Mesenchymal stem cell (in vitro differentiated cells and primary cell): ENCODE measurements at regions not wholly inside any gene's neighbourhood (a gene's known extent, or its start where the extent isn't known, plus 50 kb on each side); places are given as distances from the start of the nearest gene placed in this dataset.

Experiments used
- DNase-seq: peaks from one replicate; pipeline ENCODE4 v3.0.0-alpha.2; 2013
- H2AFZ ChIP-seq: one replicate; pipeline ENCODE4 v1.6.1; 2013; ENCODE audit warnings: low read depth, mild to moderate bottlenecking, control low read depth, inconsistent platforms, low read length, moderate library complexity
- H2AK5ac ChIP-seq: 2 replicates; pipeline ENCODE4 v1.6.1; 2013; ENCODE audit warnings: low read length, moderate library complexity, mild to moderate bottlenecking, inconsistent platforms; ENCODE audit not compliant: severe bottlenecking
- H2BK120ac ChIP-seq: one replicate; pipeline ENCODE4 v1.6.1; 2013; ENCODE audit warnings: low read depth, mild to moderate bottlenecking, inconsistent platforms, low read length, moderate library complexity
- H2BK12ac ChIP-seq, 2 experiments: one replicate each; pipeline ENCODE4 v1.6.1; 2013; ENCODE audit warnings: inconsistent platforms in 2 of 2, low read length in 2 of 2, mild to moderate bottlenecking in 2 of 2, moderate library complexity in 2 of 2, control low read depth in 1 of 2
- H2BK15ac ChIP-seq: one replicate; pipeline ENCODE4 v1.6.1; 2013; ENCODE audit warnings: mild to moderate bottlenecking, low read depth, inconsistent platforms; ENCODE audit not compliant: poor library complexity, severe bottlenecking
- H2BK5ac ChIP-seq: 2 replicates; pipeline ENCODE4 v1.6.1; 2013; ENCODE audit warnings: low read depth, mild to moderate bottlenecking, low read length, control low read depth, inconsistent platforms; ENCODE audit not compliant: poor library complexity, severe bottlenecking
- H3K14ac ChIP-seq, 2 experiments: one replicate each; pipeline ENCODE4 v1.6.1; 2013; ENCODE audit warnings: inconsistent platforms in 2 of 2, low read length in 2 of 2, control low read depth in 1 of 2, mild to moderate bottlenecking in 1 of 2, moderate library complexity in 1 of 2
- H3K18ac ChIP-seq, 2 experiments: one replicate each; pipeline ENCODE4 v1.6.1; 2013; ENCODE audit warnings: inconsistent platforms in 2 of 2, low read length in 2 of 2, control low read depth in 1 of 2, low read depth in 1 of 2, mild to moderate bottlenecking in 1 of 2
- H3K23ac ChIP-seq, 2 experiments: one replicate each; pipeline ENCODE4 v1.6.1; 2013; ENCODE audit warnings: inconsistent platforms in 2 of 2, low read length in 2 of 2, mild to moderate bottlenecking in 2 of 2, moderate library complexity in 2 of 2, control low read depth in 1 of 2
- H3K27ac ChIP-seq: 2 replicates; pipeline ENCODE4 v1.5.1; 2013; ENCODE audit warnings: mild to moderate bottlenecking, moderate library complexity, low read length, control low read depth, inconsistent platforms; ENCODE audit not compliant: poor library complexity, severe bottlenecking
- H3K27me3 ChIP-seq, 2 experiments: 2 replicates each; pipeline versions ENCODE4 v1.6.1 to v1.7.0; 2013; ENCODE audit warnings: low read length in 2 of 2, mild to moderate bottlenecking in 2 of 2, moderate library complexity in 2 of 2, control low read depth in 1 of 2, inconsistent platforms in 1 of 2; ENCODE audit not compliant: control insufficient read depth in 1 of 2, insufficient read depth in 1 of 2
- H3K36me3 ChIP-seq, 2 experiments: 2 replicates each; pipeline versions ENCODE4 v1.6.1 to v1.7.0; 2013; ENCODE audit warnings: low read length in 2 of 2, control low read depth in 1 of 2, inconsistent platforms in 1 of 2, low read depth in 1 of 2, mild to moderate bottlenecking in 1 of 2; ENCODE audit not compliant: insufficient read depth in 2 of 2, control insufficient read depth in 1 of 2
- H3K4ac ChIP-seq, 2 experiments: one replicate each; pipeline ENCODE4 v1.6.1; 2013; ENCODE audit warnings: inconsistent platforms in 2 of 2, low read length in 2 of 2, mild to moderate bottlenecking in 2 of 2, moderate library complexity in 2 of 2, control low read depth in 1 of 2, low read depth in 1 of 2
- H3K4me1 ChIP-seq: 2 replicates; pipeline ENCODE4 v1.6.1; 2013; ENCODE audit warnings: low read depth, low read length, control low read depth; ENCODE audit not compliant: control insufficient read depth, insufficient read depth
- H3K4me2 ChIP-seq: 2 replicates; pipeline ENCODE4 v1.6.1; 2013; ENCODE audit warnings: low read length, mild to moderate bottlenecking, inconsistent platforms; ENCODE audit not compliant: poor library complexity, severe bottlenecking
- H3K4me3 ChIP-seq, 2 experiments: 2 replicates each; pipeline versions ENCODE4 v1.5.1 to v1.7.0; 2013; ENCODE audit warnings: low read length in 2 of 2, mild to moderate bottlenecking in 2 of 2, control low read depth in 1 of 2, low read depth in 1 of 2; ENCODE audit not compliant: insufficient read depth in 1 of 2
- H3K79me1 ChIP-seq: replicated peaks from 2 replicates; pipeline ENCODE4 v1.6.1; 2013; ENCODE audit warnings: mild to moderate bottlenecking, control low read depth, low read length, inconsistent platforms; ENCODE audit not compliant: poor library complexity, severe bottlenecking
- H3K9ac ChIP-seq: 2 replicates; pipeline ENCODE4 v1.7.0; 2013; ENCODE audit warnings: mild to moderate bottlenecking, low read length, moderate library complexity
- H3K9me3 ChIP-seq: 2 replicates; pipeline ENCODE4 v1.7.0; 2013; ENCODE audit warnings: mild to moderate bottlenecking, low read length; ENCODE audit not compliant: control insufficient read depth
- H4K8ac ChIP-seq: one replicate; pipeline ENCODE4 v1.6.1; 2013; ENCODE audit warnings: inconsistent platforms, mild to moderate bottlenecking, low read length, moderate library complexity
- H4K91ac ChIP-seq: one replicate; pipeline ENCODE4 v1.6.1; 2013; ENCODE audit warnings: mild to moderate bottlenecking, low read length, inconsistent platforms
- WGBS: methylation state at CpG from one replicate; pipeline ENCODE4 v1.1.7; 2013; ENCODE audit warnings: mixed read lengths; 5-methylcytosine and 5-hydroxymethylcytosine counted together

GRCh38 chr10:107740962-107741690 lies 576.6 kb upstream of the SORCS1 start:
- Histone ChIP-seq H3K4me1 (no peaks in the 10 kb centered on the region), H2BK12ac (no peak overlapping the region), H2AK5ac (no peak overlapping the region), H2BK5ac (no peak overlapping the region), H3K27me3 (no peaks in the 10 kb centered on the region), H3K36me3 (no peaks in the 10 kb centered on the region), H3K23ac (no peak overlapping the region), H2BK120ac (no peak overlapping the region), H3K4ac (no peak overlapping the region), H3K9me3 (no peaks in the 10 kb centered on the region), H3K9ac (peak overlapping the region; percentile 65), H3K18ac (no peak overlapping the region), H4K91ac (no peak overlapping the region), H4K8ac (no peak overlapping the region), H3K27ac (no peak overlapping the region), H3K14ac (no peak overlapping the region), H3K79me1 (no peaks in the 10 kb centered on the region), H3K4me3 (peak overlapping the region in 1 of 2 experiments; percentile 46), H2BK15ac (no peak overlapping the region), H2AFZ (no peak overlapping the region), H3K4me2 (no peak overlapping the region)
- WGBS = 81% methylated on average over 2 of the region's 4 CpGs
- DNase-seq = peak; percentile 32

DNA sequence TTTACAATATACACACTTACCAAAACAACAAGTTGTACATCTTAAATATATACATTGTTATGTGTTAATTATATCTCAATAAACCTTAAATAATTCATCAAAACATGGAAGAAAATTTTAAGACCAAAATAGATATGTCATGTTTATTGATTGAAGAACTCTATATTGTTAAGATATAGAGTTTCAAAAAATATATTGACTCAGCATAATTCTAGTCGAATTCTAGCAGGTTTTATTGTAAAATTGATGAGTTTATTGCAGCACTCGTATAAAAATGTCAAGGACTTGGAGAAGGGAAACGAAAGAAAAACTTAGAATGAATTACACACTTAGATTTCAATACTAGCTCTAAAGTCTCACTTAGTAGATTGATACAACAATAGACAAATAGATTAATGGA lies 575.4 kb upstream of the SORCS1 start:
- Histone ChIP-seq H3K23ac (no peak overlapping the region), H3K4me1 (no peaks in the 10 kb centered on the region), H2BK15ac (no peak overlapping the region), H3K4me2 (no peak overlapping the region), H4K8ac (no peak overlapping the region), H3K27me3 (no peaks in the 10 kb centered on the region), H3K36me3 (no peaks in the 10 kb centered on the region), H3K4me3 (no peak overlapping the region), H2AK5ac (no peak overlapping the region), H2BK12ac (no peak overlapping the region), H3K27ac (no peak overlapping the region), H2BK5ac (no peak overlapping the region), H3K4ac (no peak overlapping the region), H3K18ac (no peak overlapping the region), H2AFZ (no peak overlapping the region), H2BK120ac (no peak overlapping the region), H3K79me1 (no peaks in the 10 kb centered on the region), H3K9me3 (peaks cover 10% of the 10 kb centered on the region), H3K9ac (no peak overlapping the region), H3K14ac (no peak overlapping the region), H4K91ac (no peak overlapping the region)
- DNase-seq = no peak
- WGBS = no CpG with 5 or more reads among the region's 3 CpGs

GRCh38 chr10:107733328-107734130 lies 569.0 kb upstream of the SORCS1 start:
- no peak overlapping the region for H3K23ac ChIP-seq
- H3K18ac ChIP-seq = no peak overlapping the region
- H3K4me2 ChIP-seq = no peak overlapping the region
- H3K4ac ChIP-seq = no peak overlapping the region
- H2BK5ac ChIP-seq = no peak overlapping the region
- WGBS = 82% methylated on average over 1 of the region's 2 CpGs
- H2BK15ac ChIP-seq = no peak overlapping the region
- H3K9ac ChIP-seq = peak overlapping the region; percentile 22
- no peaks in the 10 kb centered on the region for H3K36me3 ChIP-seq
- peak overlapping the region in 1 of 2 experiments; percentile 9 for H3K4me3 ChIP-seq
- no peaks in the 10 kb centered on the region for H3K4me1 ChIP-seq
- no peak for DNase-seq
- H2AK5ac ChIP-seq = no peak overlapping the region
- no peak overlapping the region for H3K27ac ChIP-seq
- H3K79me1 ChIP-seq = no peaks in the 10 kb centered on the region
- no peak overlapping the region for H2BK120ac ChIP-seq
- H3K27me3 ChIP-seq = no peaks in the 10 kb centered on the region
- H3K14ac ChIP-seq = no peak overlapping the region
- no peak overlapping the region for H2BK12ac ChIP-seq
- no peak overlapping the region for H2AFZ ChIP-seq
- no peak overlapping the region for H4K91ac ChIP-seq
- peaks cover 20% of the 10 kb centered on the region for H3K9me3 ChIP-seq
- no peak overlapping the region for H4K8ac ChIP-seq

DNA sequence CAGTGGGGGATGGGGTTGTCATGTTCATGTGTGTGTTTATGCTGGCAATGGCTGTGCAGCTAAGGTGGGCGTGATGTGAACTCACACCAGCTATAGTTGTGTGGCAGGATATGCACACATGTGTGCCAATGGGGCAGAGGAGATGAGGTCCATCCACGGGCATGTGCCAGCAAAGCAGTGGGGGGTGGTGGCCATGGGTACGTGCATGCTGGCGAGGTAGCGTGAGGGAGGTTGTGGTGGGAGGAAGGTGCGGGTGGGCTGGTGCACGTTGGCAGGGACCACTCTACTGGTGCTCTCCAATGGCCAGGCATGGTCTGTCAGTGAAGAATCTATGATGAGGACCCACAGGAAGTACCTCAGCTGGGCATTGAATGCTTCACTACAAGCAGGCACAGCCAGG lies 567.5 kb upstream of the SORCS1 start:
- no peak overlapping the region for H3K4me3 ChIP-seq
- H2BK12ac ChIP-seq = no peak overlapping the region
- H2AFZ ChIP-seq = no peak overlapping the region

More for the DNA sequence above, 567.5 kb upstream of the SORCS1 start:
- 79% methylated on average over 7 of the region's 7 CpGs for WGBS
- Histone ChIP-seq H2BK5ac (no peak overlapping the region), H3K27me3 (no peaks in the 10 kb centered on the region), H3K9me3 (peaks cover 20% of the 10 kb centered on the region), H3K4me2 (no peak overlapping the region), H3K9ac (no peak overlapping the region), H3K23ac (no peak overlapping the region), H3K18ac (no peak overlapping the region), H3K4me1 (no peaks in the 10 kb centered on the region), H3K79me1 (no peaks in the 10 kb centered on the region), H4K91ac (no peak overlapping the region), H3K4ac (no peak overlapping the region), H4K8ac (no peak overlapping the region), H2AK5ac (no peak overlapping the region), H3K14ac (no peak overlapping the region), H2BK120ac (no peak overlapping the region), H3K27ac (no peak overlapping the region), H2BK15ac (no peak overlapping the region), H3K36me3 (no peaks in the 10 kb centered on the region)
- no peak for DNase-seq
